Body of pancreas (tissue), 4 donors: ENCODE measurements at regions not wholly inside any gene's neighbourhood (a gene's known extent, or its start where the extent isn't known, plus 50 kb on each side); places are given as distances from the start of the nearest gene placed in this dataset.
"Not testable (repeated sequence)": the region's sequence is repeated elsewhere in the genome, so short reads cannot be mapped to it uniquely, and the experiment has no call there.

ENCODE experiments used
- ATAC-seq: fragments of 150-250 bp; one replicate; pipeline ENCODE4 v1.9.1; 2016
- DNase-seq, 4 donors: peaks; one replicate each; pipeline ENCODE4 v3.0.0-alpha.2; 2019
- H3K27ac ChIP-seq, 4 donors: fragments of 200-600 bp; sonication (generic); 1 replicate in 3 of 4; 2 replicates in 1 of 4; pipeline versions ENCODE4 v1.5.1 to v1.6.1; 2016 to 2019; ENCODE audit warnings: mild to moderate bottlenecking in 1 of 4, mixed read lengths in 1 of 4, moderate library complexity in 1 of 4
- H3K27me3 ChIP-seq, 2 donors: fragments of 200-600 bp; sonication (generic); one replicate each; pipeline ENCODE4 v1.6.0; 2016; ENCODE audit warnings: mild to moderate bottlenecking in 1 of 2
- H3K36me3 ChIP-seq, 2 donors: fragments of 200-600 bp; sonication (generic); replicated peaks in 1 of 2; 2 replicates each; pipeline ENCODE4 v1.5.1; 2016; ENCODE audit warnings: low read depth in 2 of 2; ENCODE audit not compliant: insufficient read depth in 1 of 2
- H3K4me1 ChIP-seq: fragments of 200-600 bp; sonication (generic); one replicate; pipeline ENCODE4 v1.6.0; 2016
- H3K4me3 ChIP-seq, 2 donors: fragments of 200-600 bp; sonication (generic); 1 replicate in 1 of 2; 2 replicates in 1 of 2; pipeline ENCODE4 v1.5.1; 2016 to 2019
- H3K9me3 ChIP-seq, 3 donors: fragments of 200-600 bp; sonication (generic); 1 replicate in 2 of 3; 2 replicates in 1 of 3; pipeline ENCODE4 v1.5.1; 2016
- POLR2A ChIP-seq, 3 donors: fragments of 450-650 bp; IDR thresholded peaks; one replicate each; pipeline ENCODE4 v1.6.1; 2016; ENCODE audit warnings: antibody characterized with exemption in 3 of 3, mild to moderate bottlenecking in 2 of 3
- WGBS, 2 donors: methylation state at CpG; one replicate each; pipeline ENCODE4 v1.1.5; 2017; 5-methylcytosine and 5-hydroxymethylcytosine counted together
- intact Hi-C: fragments of 100-400 bp; cut with DNase I; formaldehyde crosslinking; loops from one replicate; pipeline ENCODE4 v1.15.1; 2023
- TF ChIP-seq, protein P1 (sequence below), 7 experiments: fragments of 450-650 bp in 4 of 7; fragments of 200-600 bp in 3 of 7; sonication (generic) in 3 of 7; IDR thresholded peaks; one replicate each; pipeline ENCODE4 v1.5.1; 2016 to 2019; ENCODE audit warnings: antibody characterized with exemption in 7 of 7

DNA sequence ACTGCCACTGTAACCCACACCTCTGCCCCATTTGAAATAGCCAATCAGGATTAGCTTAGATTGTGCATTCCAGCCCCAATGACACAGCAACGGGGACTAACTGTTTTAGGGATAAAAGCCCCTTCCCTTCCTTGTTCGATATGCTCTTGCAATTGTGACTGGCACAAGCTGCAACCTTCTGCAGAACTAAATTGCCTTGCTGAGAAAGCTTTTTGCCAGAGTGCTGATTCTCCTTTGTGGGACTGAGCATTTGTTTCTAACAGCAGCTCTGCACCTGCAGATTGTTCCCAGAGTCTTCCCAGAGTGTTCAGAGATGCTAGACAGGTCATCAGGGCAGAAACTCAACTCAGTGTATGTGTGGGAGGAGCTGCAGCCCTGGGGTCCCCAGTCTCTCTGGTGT lies 115.8 kb downstream of the ZNF675 start:
- DNase-seq (no peak), ATAC-seq (no peak)
- H3K27ac ChIP-seq, result no peak overlapping the region
- 43 to 49% methylated on average over 2 of the region's 2 CpGs for WGBS, 2 donors
- peaks cover 0 to 14% (median 0%) of the 10 kb centered on the region in 3 donors for H3K9me3 ChIP-seq
- no peaks in the 10 kb centered on the region for H3K36me3 ChIP-seq
- TF ChIP-seq, protein P1, sequence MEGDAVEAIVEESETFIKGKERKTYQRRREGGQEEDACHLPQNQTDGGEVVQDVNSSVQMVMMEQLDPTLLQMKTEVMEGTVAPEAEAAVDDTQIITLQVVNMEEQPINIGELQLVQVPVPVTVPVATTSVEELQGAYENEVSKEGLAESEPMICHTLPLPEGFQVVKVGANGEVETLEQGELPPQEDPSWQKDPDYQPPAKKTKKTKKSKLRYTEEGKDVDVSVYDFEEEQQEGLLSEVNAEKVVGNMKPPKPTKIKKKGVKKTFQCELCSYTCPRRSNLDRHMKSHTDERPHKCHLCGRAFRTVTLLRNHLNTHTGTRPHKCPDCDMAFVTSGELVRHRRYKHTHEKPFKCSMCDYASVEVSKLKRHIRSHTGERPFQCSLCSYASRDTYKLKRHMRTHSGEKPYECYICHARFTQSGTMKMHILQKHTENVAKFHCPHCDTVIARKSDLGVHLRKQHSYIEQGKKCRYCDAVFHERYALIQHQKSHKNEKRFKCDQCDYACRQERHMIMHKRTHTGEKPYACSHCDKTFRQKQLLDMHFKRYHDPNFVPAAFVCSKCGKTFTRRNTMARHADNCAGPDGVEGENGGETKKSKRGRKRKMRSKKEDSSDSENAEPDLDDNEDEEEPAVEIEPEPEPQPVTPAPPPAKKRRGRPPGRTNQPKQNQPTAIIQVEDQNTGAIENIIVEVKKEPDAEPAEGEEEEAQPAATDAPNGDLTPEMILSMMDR (IDR thresholded peaks at IDR 0.05), result no peak
- no peak for TF ChIP-seq POLR2A (IDR thresholded peaks at IDR 0.05)
- H3K4me3 ChIP-seq, result no peak overlapping the region
- no peaks in the 10 kb centered on the region for H3K4me1 ChIP-seq
- intact Hi-C loops, result no loop called here
- no peaks in the 10 kb centered on the region for H3K27me3 ChIP-seq

DNA sequence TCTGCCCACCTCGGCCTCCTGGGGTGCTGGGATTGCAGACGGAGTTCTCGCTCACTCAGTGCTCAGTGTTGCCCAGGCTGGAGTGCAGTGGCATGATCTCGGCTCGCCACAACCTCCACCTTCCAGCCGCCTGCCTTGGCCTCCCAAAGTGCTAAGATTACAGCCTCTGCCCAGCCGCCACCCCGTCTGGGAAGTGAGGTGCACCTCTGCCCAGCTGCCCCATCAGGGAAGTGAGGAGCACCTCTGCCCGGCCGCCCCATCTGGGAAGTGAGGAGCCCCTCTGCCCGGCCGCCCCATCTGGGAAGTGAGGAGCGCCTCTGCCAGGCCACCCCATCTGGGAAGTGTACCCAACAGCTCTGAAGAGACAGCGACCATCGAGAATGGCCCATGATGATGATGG lies 118.9 kb downstream of the ZNF675 start:
- H3K4me3 ChIP-seq, H3K27me3 ChIP-seq, ATAC-seq, H3K4me1 ChIP-seq, DNase-seq, H3K27ac ChIP-seq, intact Hi-C loops, H3K36me3 ChIP-seq: not testable (repeated sequence)
- 77 to 85% methylated on average over 12 of the region's 15 CpGs for WGBS, 2 donors
- peaks cover 0 to 14% (median 0%) of the 10 kb centered on the region in 3 donors for H3K9me3 ChIP-seq

DNA sequence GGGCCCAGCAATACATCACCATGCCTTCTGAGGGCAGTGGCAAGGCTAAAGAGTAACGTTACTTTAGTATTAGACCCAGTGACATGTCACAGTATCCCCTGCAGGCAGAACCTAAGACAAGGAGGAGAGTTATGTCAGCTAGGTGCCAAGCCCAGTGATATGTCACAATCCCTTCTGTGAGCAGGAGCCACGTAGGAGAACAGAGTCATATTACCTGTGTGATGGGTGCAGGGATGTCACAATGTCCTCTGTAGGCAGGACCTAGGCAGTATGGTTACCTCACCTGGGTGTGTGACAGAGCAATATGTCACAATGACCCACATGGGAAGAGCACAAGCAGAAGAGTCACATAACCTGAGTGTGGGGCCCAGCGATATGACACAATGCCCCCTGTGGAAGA lies 121.8 kb downstream of the ZNF675 start:
- intact Hi-C loops, result no loop called here
- ATAC-seq, result no peak
- Histone ChIP-seq H3K27me3 (no peaks in the 10 kb centered on the region), H3K27ac (no peak overlapping the region), H3K4me3 (no peak overlapping the region), H3K9me3 (peaks cover 0 to 5% (median 0%) of the 10 kb centered on the region in 3 donors), H3K36me3 (no peaks in the 10 kb centered on the region), H3K4me1 (no peaks in the 10 kb centered on the region)
- WGBS, 2 donors, result 60 to 81% methylated on average over 2 to 3 of the region's 3 CpGs
- no peak for TF ChIP-seq POLR2A (IDR thresholded peaks at IDR 0.05)
- TF ChIP-seq, protein P1 (IDR thresholded peaks at IDR 0.05), result no peak
- no peak for DNase-seq

DNA sequence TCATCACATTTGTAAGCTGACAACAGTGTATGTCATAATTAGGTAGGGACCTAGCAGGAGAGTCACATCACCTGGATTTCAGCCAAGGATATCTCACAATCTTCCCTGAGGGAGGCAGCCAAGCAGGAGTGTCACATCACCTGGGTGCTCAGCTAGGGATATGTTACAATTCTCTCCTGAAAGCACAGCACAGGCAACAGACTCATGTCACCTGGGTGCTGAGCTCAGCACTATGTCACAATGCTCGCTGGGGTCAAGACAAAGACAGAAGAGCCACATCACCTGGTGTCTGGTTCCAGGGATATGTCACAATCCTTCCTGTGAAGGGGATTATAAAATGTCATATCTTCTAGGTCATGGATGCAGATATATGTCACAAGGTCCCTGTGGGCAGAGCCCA lies 123.7 kb downstream of the ZNF675 start:
- WGBS, 2 donors, result 50% methylated on average over 1 of the region's 1 CpG; no CpG with 5 or more reads in 1 of the 2 donors
- no peak for ATAC-seq
- H3K27ac ChIP-seq, result no peak overlapping the region
- no peak for DNase-seq
- TF ChIP-seq, protein P1 (IDR thresholded peaks at IDR 0.05), result no peak
- no peak for TF ChIP-seq POLR2A (IDR thresholded peaks at IDR 0.05)
- no peaks in the 10 kb centered on the region for H3K4me1 ChIP-seq
- H3K27me3 ChIP-seq, result no peaks in the 10 kb centered on the region
- H3K9me3 ChIP-seq, result peaks cover 0 to 5% (median 0%) of the 10 kb centered on the region in 3 donors
- no peaks in the 10 kb centered on the region for H3K36me3 ChIP-seq
- intact Hi-C loops, result no loop called here
- H3K4me3 ChIP-seq, result no peak overlapping the region

DNA sequence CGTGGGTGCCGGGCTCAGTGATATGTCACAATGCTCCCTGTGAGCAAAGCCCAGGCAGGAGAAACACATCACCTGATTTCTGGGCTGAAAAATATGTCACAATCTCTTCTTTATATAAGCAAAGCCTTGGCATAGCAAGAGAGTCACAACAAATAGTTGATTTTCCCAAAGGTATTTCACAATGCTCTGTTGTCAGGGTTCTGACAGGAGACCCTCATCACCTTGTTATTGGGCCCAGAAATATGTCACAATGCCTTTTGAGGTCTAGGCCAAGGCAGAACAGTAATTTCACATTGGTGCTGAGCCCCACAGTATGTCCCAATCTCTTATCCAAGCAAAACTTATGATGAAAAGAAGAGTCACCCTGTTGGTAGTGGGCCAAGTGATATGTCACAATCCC lies 125.7 kb downstream of the ZNF675 start:
- Histone ChIP-seq H3K9me3 (no peaks in the 10 kb centered on the region), H3K27me3 (no peaks in the 10 kb centered on the region), H3K36me3 (no peaks in the 10 kb centered on the region), H3K4me3 (no peak overlapping the region), H3K27ac (no peak overlapping the region), H3K4me1 (no peaks in the 10 kb centered on the region)
- TF ChIP-seq POLR2A (IDR thresholded peaks at IDR 0.05), result no peak
- TF ChIP-seq, protein P1 (IDR thresholded peaks at IDR 0.05), result no peak
- no peak for ATAC-seq
- no peak for DNase-seq
- 92 to 93% methylated on average over 2 of the region's 2 CpGs for WGBS, 2 donors
- intact Hi-C loops, result no loop called here
